SK-N-DZ (cell line): ENCODE measurements at regions not wholly inside any gene's neighbourhood (a gene's known extent, or its start where the extent isn't known, plus 50 kb on each side); places are given as distances from the start of the nearest gene placed in this dataset.

Experiments used
- DNase-seq: peaks from one replicate; pipeline ENCODE4 v3.0.0-alpha.2; 2015; ENCODE audit warnings: low spot score

DNA sequence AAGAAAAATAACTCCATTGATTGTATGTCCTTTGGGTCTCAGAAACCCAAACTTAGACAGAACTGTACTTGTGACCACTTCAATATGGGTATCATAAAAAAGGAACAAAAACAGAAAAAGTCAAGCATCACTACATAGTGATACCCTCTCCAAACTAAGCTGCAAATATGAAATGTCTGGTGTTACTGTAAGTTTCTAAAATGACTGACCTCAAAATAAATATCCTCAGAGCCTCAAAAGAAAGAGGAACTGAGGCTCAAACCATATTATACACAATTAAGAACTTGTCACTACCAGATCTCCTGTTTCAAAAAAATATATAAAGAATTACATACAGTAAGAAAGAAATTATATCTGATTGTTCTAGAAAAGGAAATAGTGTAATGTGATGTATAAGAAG, 787.9 kb upstream of the KLHL1 start:
- no peak for DNase-seq

DNA sequence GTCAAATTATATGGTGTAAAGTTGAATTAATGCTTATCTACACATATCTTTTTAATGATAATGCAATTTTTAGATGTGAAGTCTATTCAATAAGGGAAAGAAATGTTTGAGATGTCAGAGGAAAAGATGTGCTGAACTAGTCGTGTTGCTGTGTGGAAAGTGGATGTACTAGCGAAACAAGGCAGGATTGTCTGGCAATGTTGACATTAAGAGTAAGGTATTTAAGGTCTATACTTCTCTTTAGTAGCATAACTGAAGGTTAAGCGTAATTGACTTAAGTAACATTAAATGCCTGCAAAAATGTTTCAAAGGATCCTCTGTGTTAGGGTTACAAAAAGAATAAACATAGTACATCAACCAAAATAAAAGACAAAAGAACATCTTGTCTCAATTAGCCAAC, 787.3 kb upstream of the KLHL1 start:
- DNase-seq: no peak

GRCh38 chr13:70894258-70894657, 786.0 kb upstream of the KLHL1 start:
- DNase-seq: no peak

GRCh38 chr13:70893832-70894231, 785.6 kb upstream of the KLHL1 start:
- DNase-seq: no peak

GRCh38 chr13:70890289-70890688, 782.0 kb upstream of the KLHL1 start:
- DNase-seq: no peak

DNA sequence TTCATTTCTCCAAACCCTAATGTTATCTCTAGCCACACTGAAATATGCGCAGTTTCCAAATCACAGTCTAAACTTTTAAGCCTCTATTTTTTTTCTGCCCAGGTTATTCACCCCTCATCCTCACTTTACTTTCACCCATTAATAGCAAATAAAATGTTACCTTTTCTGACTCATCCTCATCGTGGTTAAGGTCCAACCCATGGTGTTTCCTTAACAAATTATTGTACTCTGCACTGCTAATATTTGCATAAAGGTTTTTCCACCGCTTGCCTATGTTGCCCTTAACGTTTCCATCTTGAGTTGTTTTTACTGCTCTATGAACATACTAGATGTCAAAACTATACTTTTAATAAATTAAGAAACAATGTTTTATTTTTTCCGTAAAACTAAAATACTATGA, 780.9 kb upstream of the KLHL1 start:
- DNase-seq: no peak

GRCh38 chr13:70884196-70884595, 775.9 kb upstream of the KLHL1 start:
- DNase-seq: no peak

DNA sequence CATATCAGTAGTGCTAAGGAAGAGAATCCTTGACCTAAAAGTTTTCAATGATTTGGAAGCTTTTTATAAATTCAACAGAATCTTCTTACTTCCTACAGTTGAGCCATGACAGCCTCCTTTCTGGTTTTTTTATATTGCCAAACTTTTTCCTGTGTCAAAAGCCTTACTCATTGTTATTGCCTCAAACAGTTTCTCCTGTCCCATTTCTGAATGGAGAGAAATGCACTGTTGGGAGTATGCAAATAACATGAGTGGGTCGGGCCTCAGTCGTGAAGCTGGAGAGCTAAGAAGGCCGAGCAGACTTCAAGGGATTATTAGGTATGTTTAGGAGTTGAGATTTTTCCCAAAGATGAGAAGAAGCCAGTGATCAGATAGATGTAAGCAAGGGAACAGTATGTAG, 766.4 kb upstream of the KLHL1 start:
- no peak for DNase-seq

- DNase-seq: no peak
These were observed 756.5 kb upstream of the KLHL1 start for GRCh38 chr13:70864731-70865130.

- DNase-seq: peak; percentile 20
These were observed 748.5 kb upstream of the KLHL1 start for GRCh38 chr13:70856711-70857110.

DNA sequence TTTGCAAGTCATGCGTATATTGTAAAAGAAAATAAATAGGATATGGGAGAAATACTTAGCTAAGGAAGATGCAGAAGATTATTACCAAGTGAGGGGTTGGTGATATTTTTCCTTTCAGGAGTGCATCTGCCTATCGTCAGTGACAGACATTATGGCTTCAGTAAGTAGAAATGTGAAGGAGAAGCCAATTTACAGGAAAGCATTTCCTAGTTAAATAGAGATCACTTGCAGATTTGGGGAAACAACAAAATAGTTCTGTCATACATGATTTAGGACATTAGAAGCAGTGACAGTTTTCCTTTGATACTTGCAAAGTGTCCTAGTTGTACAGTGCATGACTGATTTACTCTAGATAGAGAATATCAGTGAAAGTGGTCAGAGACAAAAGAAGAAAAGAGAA, 747.8 kb upstream of the KLHL1 start:
- DNase-seq: peak; percentile 86

DNA sequence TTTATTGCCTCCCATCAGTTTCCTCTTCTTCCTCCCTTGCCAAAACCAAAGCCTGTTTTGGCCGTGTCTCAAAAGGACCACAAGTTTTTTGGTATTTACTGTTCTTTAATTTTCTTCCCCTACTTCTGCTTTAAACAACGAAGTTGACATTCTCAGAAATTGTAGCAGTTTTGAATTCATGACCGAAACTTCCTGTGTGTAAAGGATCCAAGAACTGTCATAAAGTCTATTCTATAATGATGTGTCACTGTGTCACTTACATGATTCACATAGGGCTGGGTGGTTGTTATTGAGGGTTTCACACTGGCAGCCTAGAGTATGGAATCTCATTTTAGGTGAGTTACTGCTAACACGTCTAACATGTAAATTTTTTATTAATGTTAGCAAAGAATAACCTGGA, 741.0 kb upstream of the KLHL1 start:
- DNase-seq: no peak

DNA sequence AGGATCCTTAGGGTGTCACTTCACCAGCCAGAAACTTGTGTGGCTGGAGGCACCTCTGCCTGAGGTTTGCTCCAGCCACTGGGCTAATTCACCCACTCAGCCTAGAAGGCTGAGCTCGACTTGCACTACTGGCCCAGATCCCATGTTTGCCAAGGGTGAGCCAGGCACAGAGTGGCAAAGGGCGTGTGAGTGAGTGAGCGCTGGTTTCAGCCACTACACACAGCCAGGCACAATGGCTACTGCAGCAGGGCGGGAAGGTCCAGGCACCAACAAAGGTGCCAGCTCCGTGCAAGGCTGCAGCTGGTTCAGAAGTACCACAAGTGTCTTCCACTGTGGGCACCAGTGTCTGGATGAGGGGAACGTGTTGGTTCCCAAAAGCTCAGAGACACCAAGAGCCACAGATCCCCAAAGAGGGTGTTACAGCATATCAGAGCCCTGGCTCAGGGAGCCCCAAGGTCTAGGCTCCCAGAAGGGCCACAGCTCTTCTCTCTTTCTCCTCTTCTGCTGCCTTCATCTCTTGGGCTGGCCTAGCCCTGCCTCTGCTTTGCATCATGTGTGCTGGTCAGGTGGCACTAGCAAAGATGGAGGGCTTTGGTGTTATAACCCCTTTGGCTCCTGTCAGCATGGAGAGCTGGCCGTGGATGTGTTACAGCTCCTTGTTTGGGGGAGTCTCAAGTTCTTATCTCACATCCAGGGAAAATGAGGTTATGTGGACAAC, 736.3 kb upstream of the KLHL1 start:
- no peak for DNase-seq

GRCh38 chr13:70842062-70842644, 733.9 kb upstream of the KLHL1 start:
- no peak for DNase-seq

GRCh38 chr13:70841240-70842061, 733.2 kb upstream of the KLHL1 start:
- DNase-seq: no peak

- DNase-seq: no peak
These were observed 727.1 kb upstream of the KLHL1 start for GRCh38 chr13:70835371-70835770.

GRCh38 chr13:70829748-70830147, 721.5 kb upstream of the KLHL1 start:
- DNase-seq: no peak

DNA sequence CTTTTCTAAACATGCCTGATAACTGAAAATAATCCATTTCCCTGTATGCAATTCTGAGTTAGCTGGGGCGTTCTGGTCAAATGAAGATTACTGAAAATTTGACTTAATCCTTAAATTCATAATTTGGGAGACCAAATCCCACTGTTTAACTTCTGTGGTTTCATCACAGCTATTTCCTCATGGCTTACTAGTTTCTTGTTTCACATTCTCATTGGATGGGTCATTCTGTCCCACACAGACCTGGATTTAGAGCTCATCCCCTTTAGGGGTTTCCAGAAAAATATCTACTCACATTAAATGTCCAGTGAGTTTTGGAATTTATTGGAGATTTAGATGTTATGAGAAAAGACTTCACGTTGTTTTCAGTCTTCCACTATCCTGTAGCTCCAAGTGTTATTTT, 709.3 kb upstream of the KLHL1 start:
- DNase-seq: no peak

- DNase-seq: no peak
These were observed 708.6 kb upstream of the KLHL1 start for GRCh38 chr13:70816853-70817252.

DNA sequence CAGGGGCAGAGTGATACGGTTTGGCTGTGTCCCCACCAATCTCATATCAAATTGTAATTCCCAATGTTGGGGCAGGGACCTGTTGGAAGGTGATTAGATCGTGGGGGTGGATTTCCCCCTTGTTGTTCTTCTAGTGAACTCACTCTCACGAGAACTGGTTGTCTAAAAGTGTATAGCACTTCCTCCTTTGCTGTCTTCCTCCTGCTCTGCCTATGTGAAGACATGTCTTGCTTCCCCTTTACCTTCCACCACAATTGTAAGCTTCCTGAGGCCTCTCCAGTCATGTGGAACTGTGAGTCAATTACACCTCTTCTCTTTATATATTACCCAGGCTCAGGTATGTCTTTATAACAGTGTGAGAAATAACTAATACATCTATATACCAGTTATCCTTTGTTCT, 706.4 kb upstream of the KLHL1 start:
- DNase-seq: no peak

DNA sequence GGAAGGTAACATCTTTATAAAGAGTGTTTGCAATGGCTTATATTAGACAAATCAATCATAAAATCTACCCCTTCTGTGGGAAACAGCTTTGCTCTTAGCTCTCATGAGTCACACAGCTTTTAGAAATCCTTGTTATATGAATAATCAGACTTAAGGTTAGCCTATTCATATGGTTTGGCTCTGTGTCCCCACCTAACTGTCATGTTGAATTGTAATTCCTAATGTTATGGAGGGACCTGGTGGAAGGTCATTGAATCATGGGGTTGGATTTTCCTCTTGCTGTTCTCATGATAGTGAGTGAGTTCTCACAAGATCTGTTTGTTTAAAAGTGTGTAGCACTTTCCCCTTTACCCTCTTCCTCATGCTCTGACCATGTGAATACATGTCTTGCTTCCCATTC, 704.2 kb upstream of the KLHL1 start:
- no peak for DNase-seq

- DNase-seq: no peak
These were observed 701.3 kb upstream of the KLHL1 start for GRCh38 chr13:70809588-70809987.

DNA sequence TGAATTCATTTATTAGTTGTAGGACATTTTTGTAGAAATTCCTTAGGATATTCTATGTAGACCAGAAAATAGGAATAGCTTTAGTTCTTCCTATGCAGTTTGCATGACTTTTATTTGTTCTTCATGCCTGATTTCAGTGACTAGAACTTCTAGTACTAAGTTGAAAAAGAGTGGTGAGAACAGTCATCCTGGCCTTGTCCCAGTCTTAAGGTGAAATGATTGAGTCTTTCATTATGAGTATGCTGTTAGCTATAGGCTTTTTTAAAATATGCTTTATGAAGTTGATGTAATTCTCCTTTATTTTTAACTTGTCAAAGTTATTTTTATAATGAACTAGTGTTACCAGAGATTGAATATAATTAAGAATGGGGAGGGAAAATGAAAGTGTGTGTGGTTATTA, 690.1 kb upstream of the KLHL1 start:
- DNase-seq: no peak
